ENCODE measurements at regions not wholly inside any gene's neighbourhood (a gene's known extent, or its start where the extent isn't known, plus 50 kb on each side); places are given as distances from the start of the nearest gene placed in this dataset.
"Not testable (repeated sequence)": the region's sequence is repeated elsewhere in the genome, so short reads cannot be mapped to it uniquely, and the experiment has no call there.

DNA sequence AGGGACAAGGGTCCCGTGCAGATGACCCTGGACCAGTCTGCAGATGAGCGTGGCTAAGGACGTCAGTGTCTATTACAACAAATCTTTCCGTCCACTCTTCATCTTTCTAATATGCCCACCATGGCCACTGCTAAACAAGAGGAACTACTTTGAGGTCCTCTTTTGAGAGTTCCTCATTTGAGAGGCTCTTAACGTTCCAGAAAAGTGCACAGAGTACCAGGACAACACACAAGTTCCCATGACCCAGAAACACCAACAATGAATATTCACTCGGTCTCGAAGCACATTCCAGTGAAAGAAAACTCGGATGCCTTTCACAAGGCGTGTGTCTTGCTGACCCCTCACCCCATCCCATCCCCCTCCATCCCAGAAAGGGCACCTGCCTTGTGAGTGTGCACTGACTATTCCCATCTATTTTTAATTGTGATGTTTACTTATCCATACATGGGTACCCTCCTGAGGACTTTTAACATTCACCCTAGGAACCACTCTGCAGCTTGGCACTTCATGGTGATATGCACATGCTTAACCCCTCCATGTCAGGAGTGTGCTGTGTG is 157.0 kb downstream of the SHANK2 start:
- DNase-seq, result no peak

DNA sequence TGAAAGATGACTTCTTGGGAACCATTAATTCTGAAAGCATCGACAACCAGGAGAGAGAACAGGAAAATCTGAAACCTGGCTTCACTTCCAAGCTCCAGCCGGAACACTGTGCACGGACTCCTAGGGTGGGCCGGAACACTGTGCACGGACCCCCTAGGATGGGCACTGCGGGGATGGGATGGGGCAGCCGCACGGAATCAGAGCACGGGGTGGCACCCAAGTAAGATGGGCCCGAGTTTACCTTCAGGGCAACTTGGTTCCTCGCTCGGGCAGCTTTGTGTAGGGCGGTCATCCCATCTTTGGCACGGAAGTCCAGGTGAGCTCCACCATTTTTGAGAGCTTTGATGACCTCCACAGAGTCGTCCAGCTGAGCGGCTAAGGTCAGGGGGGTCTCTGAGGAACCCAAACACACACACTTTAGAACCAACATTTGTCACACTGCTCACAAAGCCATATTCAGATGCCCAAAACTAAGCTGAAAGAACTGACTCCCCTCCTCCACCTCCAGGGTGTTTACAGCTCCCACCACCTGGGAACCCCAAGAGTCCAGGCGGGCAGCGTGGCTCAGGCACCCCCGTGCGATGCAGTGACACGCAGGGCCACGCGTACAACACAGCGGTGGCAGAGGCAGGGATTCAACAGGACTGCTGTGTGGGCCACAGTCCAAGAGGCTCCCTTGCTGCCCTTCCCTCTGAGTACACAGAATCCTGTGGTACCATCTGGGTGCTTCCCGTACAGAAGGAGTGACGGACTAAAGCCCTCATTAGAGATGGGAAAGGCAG is 157.9 kb downstream of the SHANK2 start:
- DNase-seq, result no peak

DNA sequence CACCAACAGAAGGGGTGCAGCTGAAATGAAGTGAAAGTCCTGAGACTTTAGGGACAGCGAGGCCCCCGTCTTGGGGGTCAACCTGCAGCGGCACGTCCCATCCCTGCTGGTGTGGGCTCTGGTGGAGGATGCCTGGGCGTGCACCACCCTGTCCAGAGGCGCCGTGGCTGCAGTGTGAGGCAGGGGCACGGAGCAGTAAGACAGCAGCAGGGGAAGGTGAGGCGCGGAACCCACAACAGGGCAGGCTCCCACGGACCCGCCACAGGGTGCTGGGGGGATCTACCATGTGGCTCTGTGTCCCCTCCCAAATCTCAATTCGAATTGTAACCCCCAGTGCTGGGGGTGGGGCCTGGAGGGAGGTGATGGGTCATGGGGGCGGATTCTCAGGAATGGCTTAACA is 158.6 kb downstream of the SHANK2 start:
- no peak for DNase-seq

DNA sequence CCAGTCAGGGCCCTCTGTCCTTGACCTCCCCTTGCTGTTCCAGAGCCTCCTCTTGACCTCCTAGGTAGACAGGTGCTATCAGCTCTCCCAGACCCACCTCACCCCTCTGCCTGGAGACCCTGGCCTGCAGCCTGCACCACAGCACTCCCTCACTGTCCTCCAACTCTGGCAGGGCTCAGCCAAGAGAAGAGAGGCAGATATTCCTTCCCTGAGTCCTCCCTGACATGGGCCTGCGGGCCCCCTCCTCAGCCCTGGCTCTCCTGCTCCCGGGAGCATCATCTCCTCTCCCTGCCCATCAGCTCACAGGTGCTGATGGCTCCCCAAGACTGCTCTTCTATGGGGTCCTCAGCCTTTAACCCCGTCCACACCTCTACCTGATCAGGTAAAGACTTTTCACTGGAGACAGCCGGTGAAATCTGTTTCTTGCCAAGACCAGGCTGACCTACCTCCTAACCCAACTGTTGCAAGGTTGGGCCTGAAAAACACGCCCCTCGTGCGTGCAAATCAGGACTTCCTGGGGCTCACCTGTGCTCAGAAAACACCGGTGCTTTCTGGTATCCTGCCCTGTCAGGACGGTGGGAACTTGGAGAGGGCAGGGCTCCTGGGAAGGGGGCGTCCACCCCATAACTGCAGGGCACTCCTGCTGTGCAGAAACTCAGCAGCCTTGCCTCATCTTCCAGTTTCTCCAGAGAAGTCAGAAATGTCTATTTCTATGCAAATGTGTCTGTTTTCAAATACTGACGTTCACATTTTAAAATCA is 160.7 kb downstream of the SHANK2 start:
- no peak for DNase-seq

DNA sequence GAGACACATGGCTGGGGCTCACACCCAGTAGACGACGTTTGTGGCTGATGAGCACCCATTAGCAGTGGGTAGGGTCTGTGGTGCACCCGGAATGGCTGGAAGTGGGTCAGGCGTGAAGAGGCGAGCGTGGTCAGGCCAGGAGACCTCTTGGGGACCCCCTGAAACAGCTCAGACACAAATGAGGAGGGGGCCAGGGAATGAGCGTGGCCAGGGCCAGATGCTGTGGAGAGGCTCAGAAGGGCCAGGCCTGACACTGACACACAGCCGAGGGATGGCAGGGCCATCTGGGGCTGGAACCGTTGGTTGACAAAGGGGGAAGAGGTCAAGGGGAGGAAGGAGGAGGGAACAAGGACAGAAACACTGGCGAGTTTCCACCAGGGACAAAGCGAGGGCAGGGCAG is 162.8 kb downstream of the SHANK2 start:
- DNase-seq, result no peak

- not testable (repeated sequence) for DNase-seq
These were observed 163.8 kb downstream of the SHANK2 start for GRCh38 chr11:71088314-71089215.

DNA sequence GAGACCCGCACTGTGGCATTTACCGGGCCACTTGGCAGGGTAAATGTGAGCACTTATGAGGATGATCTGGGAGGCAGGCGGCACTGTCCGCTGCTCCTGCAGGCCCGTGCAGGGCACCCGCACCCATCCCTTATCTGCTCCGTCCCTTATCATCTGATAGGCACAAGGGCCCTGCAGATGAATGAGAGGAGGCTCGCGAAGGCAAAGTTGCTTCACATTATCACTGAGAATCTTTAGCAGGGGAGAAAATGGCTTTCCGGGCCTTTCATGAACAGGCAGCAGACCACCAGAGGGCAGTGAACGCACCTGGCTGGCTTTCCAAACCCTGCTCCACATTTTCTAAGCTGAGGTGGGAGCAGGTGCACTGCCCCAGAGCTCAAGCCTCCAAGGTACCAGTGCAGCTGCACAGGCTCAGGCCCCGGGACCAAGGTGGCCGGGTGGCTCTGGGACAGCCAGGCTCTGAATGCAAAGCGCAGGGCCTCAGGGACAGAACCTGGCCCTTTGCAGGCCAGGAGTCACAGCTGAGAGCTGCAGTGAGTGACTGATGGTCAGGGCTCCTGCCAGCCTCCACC is 165.6 kb downstream of the SHANK2 start:
- DNase-seq, result no peak

DNA sequence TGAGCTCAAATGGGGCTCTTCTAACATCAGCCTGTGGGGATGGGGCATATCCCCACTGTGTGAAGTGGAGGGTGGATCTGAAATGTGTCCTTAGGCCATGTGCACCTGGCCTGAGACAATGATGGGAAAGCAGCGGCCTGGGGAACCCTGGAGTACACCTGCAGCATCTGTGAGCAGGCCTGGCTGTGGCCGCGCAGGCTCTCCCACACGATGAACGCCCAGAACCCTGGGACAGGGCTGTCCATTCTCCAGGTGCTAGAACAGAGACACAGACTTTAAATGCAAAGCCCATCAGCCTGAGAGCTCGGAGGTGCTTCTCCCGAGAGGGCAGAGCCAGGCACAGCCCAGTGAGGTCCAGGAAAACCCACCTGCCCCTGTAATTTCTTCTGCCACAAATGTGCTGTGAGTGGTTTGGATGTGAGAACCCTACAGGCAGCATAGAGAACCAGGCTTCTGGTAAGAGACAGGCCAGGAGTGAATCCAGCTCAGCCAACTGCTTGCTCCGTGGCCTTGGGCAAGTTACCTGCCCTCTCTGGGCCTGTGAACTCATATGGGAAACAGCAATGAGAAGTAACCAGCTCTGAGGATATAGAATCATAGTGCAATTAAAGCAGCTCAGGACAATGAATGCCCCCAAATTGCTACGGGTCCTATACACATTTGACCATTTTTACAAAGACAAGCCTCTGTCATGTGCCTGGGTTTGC is 167.9 kb downstream of the SHANK2 start:
- DNase-seq, result no peak

- DNase-seq, result no peak
These were observed 169.3 kb downstream of the SHANK2 start for GRCh38 chr11:71083105-71083504.

DNA sequence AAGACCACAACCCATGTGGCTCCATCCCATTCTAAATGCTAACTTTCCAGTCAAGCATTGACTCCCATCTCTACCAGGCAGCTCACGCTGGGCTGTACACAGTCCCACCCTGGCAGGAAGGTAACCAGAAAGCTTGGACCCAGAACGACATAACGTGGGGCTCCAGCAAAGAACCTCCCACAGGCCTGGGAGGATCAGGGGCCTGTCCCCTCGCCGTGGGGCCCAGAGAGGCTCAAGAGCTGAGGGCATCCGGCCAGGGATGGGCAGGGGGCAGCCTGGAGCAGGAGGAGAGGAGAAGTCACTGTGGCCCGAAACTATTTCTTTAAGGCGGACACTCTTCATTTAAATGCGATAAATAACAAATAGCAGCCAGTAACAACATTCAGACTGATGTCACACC is 169.9 kb downstream of the SHANK2 start:
- no peak for DNase-seq

DNA sequence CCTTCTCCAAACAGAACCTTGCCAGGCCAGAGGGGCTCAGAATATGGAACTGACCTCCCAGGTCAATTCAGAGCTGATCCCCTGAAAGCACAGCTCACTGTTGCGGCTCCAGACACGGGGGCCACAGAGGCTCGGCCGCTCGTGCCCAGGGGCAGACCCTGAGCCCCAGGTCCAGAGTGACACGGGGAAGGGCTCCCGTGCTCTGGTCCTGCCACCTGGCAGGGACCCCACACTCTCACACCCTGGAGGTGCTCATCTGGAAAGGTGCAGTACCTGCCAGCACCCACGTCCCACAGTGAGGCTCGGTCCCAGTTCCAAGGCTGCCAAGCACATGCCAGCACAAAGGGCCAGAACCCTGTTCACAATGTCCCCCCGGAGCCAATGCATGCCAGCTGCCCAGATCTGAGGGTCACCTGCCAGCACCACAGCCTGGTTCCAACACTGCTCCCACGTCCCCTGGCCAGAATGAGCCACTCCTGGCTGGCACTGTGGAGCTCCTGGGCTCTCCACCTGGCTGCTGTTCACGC is 170.6 kb downstream of the SHANK2 start:
- DNase-seq, result no peak

GRCh38 chr11:71080239-71081097 is 171.9 kb downstream of the SHANK2 start:
- peak; percentile 71 for DNase-seq

GRCh38 chr11:71079795-71080194 is 172.6 kb downstream of the SHANK2 start:
- no peak for DNase-seq

GRCh38 chr11:71078482-71078881 is 173.9 kb downstream of the SHANK2 start:
- DNase-seq, result no peak

GRCh38 chr11:71076525-71077304 is 175.7 kb downstream of the SHANK2 start:
- no peak for DNase-seq

GRCh38 chr11:71075871-71076420 is 176.4 kb downstream of the SHANK2 start:
- no peak for DNase-seq

DNA sequence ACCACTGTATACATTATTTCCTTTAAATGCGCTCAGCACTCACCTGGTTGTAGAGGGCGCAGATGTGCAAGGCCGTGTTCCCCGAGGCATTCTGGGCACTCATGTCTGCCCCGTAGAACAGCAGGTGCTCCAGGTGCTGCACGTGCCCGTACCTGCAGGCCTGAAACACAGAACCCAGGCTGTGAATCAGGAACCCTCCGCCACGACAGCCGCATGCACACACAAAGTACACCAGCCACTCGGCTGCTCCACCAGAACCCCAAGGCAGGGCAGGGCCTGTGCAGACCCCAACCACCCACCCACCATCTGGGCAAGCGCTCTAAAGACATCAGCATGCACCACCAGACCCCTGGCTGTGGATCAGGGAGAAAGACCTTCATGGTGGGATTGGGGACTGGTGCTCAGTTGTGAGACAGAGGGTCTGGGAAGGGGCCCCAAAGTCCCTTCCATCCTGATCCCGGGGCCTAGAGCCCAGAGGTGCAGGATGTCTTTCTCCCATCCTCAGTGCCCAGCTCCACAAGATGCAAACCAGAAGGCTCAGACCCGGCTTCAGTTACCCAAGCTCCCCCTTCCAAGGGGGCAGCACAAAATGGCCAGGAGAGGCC is 177.2 kb downstream of the SHANK2 start:
- no peak for DNase-seq

DNA sequence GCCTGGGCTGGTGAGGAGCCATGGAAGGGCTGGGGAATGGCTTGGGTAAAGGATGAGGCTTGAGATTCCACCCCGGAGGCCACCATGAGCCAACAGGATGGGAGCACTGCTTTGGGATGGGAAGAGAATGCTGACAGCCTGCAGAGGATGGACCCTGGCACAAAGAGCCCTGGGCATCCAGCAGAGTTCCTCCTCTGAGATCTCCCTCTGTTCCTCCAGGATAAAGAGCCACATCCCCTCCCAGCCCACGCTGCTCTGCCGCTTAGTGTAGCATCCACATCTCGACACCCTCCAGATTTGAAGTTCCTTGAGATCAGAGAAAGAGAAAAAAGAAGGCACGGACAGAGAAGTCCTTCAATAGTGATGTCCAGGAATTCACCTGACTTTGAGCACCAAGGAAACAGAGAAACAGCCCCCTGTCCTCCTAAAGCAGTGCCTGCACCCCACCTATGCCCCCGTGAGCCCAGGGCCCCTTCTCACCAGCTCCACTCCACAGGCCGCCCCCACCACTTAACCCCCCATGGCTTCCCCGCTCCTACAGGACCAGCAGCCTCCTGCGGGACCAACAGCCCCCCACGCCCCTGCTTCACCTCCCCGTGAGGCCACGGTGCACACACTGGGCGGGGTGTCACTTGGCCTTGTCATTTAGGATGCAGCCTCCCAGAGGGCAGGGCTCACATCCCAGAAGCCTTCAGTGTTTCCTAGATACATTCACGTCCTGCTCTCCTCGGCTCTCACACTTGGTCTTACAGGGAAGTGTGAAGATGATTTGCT is 180.5 kb downstream of the SHANK2 start:
- DNase-seq, result no peak

Measured in fibroblast of skin of right biceps (primary cell).